Cardiac muscle cell (in vitro differentiated cells and primary cell): ENCODE measurements at regions not wholly inside any gene's neighbourhood (a gene's known extent, or its start where the extent isn't known, plus 50 kb on each side); places are given as distances from the start of the nearest gene placed in this dataset.

Experiments used
- DNase-seq, 2 donors: peaks; one replicate each; pipeline versions ENCODE4 v3.0.0 to v3.0.0-alpha.2; 2010 to 2017; ENCODE audit warnings: low read depth in 1 of 2, low spot score in 1 of 2
- H3K27ac ChIP-seq: fragments of 200-600 bp; sonication (generic); 2 replicates; pipeline ENCODE4 v1.5.1; 2016
- H3K27me3 ChIP-seq: fragments of 200-600 bp; sonication (generic); 2 replicates; pipeline ENCODE4 v1.6.0; 2016; ENCODE audit warnings: control low read depth
- H3K36me3 ChIP-seq: fragments of 200-600 bp; sonication (generic); 2 replicates; pipeline ENCODE4 v1.5.1; 2016; ENCODE audit warnings: control low read depth
- H3K4me1 ChIP-seq: fragments of 200-600 bp; sonication (generic); 2 replicates; pipeline ENCODE4 v1.8.1; 2017; ENCODE audit warnings: low read depth, mild to moderate bottlenecking, mixed run types
- H3K4me3 ChIP-seq: fragments of 200-600 bp; sonication (generic); 2 replicates; pipeline ENCODE4 v1.5.1; 2016; ENCODE audit warnings: mild to moderate bottlenecking
- H3K9me3 ChIP-seq: fragments of 200-600 bp; sonication (generic); 2 replicates; pipeline ENCODE4 v1.5.1; 2017; ENCODE audit warnings: low read depth, mild to moderate bottlenecking, control low read depth
- TF ChIP-seq, protein P1 (sequence below): IDR thresholded peaks from 2 replicates; pipeline ENCODE4 v1.5.1; 2012; ENCODE audit warnings: low read depth, mild to moderate bottlenecking, low read length

DNA sequence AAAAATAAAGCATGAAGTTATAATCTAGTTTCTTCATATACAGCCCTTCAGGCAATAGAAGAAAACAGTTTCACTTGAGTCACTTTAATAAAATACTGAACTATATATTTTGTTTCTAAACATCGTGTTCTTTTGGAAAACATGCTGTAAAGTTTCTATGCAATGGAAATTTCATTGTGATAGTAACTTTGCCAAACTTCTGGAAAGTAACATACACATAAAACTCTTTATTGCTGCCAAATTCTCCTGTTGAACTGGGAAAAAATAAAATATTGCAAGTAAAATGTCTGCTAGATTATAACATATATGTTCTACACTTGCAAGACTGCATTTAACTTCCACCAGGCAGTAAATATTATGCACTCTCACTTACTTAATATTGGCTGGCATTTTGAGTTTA is 635.4 kb downstream of the SPRY1 start:
- H3K4me3 ChIP-seq: no peak overlapping the region
- peak overlapping the region; percentile 73 for H3K27ac ChIP-seq
- no peaks in the 10 kb centered on the region for H3K27me3 ChIP-seq
- H3K36me3 ChIP-seq: no peaks in the 10 kb centered on the region
- H3K4me1 ChIP-seq: peaks cover 22% of the 10 kb centered on the region
- DNase-seq: no peak
- TF ChIP-seq, protein P1, sequence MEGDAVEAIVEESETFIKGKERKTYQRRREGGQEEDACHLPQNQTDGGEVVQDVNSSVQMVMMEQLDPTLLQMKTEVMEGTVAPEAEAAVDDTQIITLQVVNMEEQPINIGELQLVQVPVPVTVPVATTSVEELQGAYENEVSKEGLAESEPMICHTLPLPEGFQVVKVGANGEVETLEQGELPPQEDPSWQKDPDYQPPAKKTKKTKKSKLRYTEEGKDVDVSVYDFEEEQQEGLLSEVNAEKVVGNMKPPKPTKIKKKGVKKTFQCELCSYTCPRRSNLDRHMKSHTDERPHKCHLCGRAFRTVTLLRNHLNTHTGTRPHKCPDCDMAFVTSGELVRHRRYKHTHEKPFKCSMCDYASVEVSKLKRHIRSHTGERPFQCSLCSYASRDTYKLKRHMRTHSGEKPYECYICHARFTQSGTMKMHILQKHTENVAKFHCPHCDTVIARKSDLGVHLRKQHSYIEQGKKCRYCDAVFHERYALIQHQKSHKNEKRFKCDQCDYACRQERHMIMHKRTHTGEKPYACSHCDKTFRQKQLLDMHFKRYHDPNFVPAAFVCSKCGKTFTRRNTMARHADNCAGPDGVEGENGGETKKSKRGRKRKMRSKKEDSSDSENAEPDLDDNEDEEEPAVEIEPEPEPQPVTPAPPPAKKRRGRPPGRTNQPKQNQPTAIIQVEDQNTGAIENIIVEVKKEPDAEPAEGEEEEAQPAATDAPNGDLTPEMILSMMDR: no peak
- H3K9me3 ChIP-seq: no peaks in the 10 kb centered on the region

DNA sequence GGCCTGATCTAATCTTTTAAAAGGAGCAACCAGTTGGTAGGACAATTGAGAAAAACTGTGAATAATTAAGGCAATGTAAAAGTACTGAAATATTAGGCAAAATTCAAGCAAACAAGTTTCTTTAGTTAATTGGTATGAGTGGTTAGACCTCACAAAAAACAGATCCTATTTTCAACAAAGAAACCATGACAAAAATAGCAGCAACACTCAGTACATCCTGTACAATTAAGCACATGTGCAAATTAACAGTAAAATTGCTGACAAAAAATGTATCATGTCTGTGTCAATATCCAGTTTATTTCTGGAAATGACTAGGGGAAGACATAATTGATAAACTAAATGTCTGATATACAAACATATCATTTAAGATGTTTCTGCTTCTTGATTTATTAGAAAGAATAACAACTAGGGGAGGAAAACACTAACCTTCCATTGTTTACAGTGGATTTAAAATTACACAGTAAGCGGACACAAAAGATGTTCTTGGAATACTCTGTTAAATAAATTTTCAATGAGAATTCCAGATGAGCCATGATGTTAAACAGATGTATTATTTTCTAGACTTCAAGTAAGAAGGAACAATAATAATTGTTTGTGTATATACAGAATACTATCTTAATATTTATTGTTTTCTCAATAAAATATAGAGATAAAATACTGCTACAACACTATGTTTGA is 638.9 kb downstream of the SPRY1 start:
- H3K27ac ChIP-seq: no peak overlapping the region
- TF ChIP-seq, protein P1: no peak
- H3K4me3 ChIP-seq: no peak overlapping the region
- no peak for DNase-seq
- H3K27me3 ChIP-seq: no peaks in the 10 kb centered on the region
- no peaks in the 10 kb centered on the region for H3K36me3 ChIP-seq
- H3K9me3 ChIP-seq: no peaks in the 10 kb centered on the region
- peaks cover 21% of the 10 kb centered on the region for H3K4me1 ChIP-seq

GRCh38 chr4:124037236-124037635 is 640.6 kb downstream of the SPRY1 start:
- Histone ChIP-seq H3K4me3 (no peak overlapping the region), H3K4me1 (peaks cover 5% of the 10 kb centered on the region), H3K27ac (no peak overlapping the region), H3K36me3 (no peaks in the 10 kb centered on the region), H3K27me3 (no peaks in the 10 kb centered on the region), H3K9me3 (no peaks in the 10 kb centered on the region)
- no peak for DNase-seq
- TF ChIP-seq, protein P1: no peak

GRCh38 chr4:124044330-124044729 is 647.7 kb downstream of the SPRY1 start:
- no peaks in the 10 kb centered on the region for H3K27me3 ChIP-seq
- no peak overlapping the region for H3K27ac ChIP-seq
- DNase-seq: no peak
- H3K4me1 ChIP-seq: no peaks in the 10 kb centered on the region
- no peaks in the 10 kb centered on the region for H3K9me3 ChIP-seq
- no peak overlapping the region for H3K4me3 ChIP-seq
- H3K36me3 ChIP-seq: no peaks in the 10 kb centered on the region
- TF ChIP-seq, protein P1: no peak

DNA sequence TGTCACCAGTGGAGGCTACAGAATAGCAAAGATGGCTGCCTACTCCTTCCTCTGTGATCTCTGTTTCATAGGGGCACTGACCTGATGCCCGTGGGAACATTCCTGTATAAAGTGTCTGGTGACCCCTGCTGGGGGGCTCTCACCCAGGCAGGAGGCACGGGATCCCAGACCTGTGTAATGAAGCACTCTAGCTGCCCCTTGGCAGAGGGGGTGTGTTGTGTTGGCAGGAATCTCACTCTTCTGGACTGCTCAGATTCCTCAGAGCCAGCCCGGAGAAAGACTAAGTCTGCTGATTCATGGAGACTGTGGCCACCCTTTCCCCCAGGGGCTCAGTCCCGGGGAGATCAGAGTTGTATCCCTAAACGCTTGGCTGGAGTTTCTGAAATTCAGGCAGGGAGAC is 648.3 kb downstream of the SPRY1 start:
- H3K36me3 ChIP-seq: no peaks in the 10 kb centered on the region
- H3K27ac ChIP-seq: no peak overlapping the region
- TF ChIP-seq, protein P1: no peak
- no peaks in the 10 kb centered on the region for H3K4me1 ChIP-seq
- no peak for DNase-seq
- no peaks in the 10 kb centered on the region for H3K27me3 ChIP-seq
- H3K9me3 ChIP-seq: no peaks in the 10 kb centered on the region
- no peak overlapping the region for H3K4me3 ChIP-seq
